ENCODE measurements at regions not wholly inside any gene's neighbourhood (a gene's known extent, or its start where the extent isn't known, plus 50 kb on each side); places are given as distances from the start of the nearest gene placed in this dataset.
A peak's percentile ranks its signal among the peaks of the same experiment; 100 is the strongest.

- intact Hi-C loops (cut with micrococcal nuclease; ENCODE audit: unreplicated experiment) = no loop called here
- Histone ChIP-seq H3K27ac (ENCODE audit: extremely low read length, insufficient read depth, low read length) (no peak overlapping the region), H3K9me3 (ENCODE audit: low read length) (no peaks in the 10 kb centered on the region), H3K36me3 (replicated peaks in 1 of 2; ENCODE audit: control insufficient read depth in 1 of 2, insufficient read depth in 2 of 2, low read length in 2 of 2) (no peaks in the 10 kb centered on the region), H3K4me2 (ENCODE audit: low read depth, low read length) (no peak overlapping the region), H3K9ac (ENCODE audit: insufficient read depth, low read depth, low read length) (no peak overlapping the region), H3K4me1 (ENCODE audit: insufficient read depth, low read length) (peaks cover 55% of the 10 kb centered on the region), H3K79me2 (ENCODE audit: insufficient read depth, low read length) (no peaks in the 10 kb centered on the region), H3K4me3 (replicated peaks in 1 of 3; ENCODE audit: insufficient read depth in 1 of 3, low read depth in 2 of 3, low read length in 3 of 3) (no peak overlapping the region), H3K27me3 (ENCODE audit: control insufficient read depth in 1 of 2, insufficient read depth in 2 of 2, low read length in 2 of 2) (no peaks in the 10 kb centered on the region), H2AFZ (ENCODE audit: low read length) (no peak overlapping the region), H4K20me1 (ENCODE audit: insufficient read depth, low read length) (no peaks in the 10 kb centered on the region)
- DNase-seq (ENCODE audit: low spot score) (no peak), FAIRE-seq (no peak), ATAC-seq (no peak)
- ChIA-PET POLR2A (interaction anchor here (7.9 kb wide), 1 partner anchor 57 kb away, joined by 74 read pairs; the partner anchor contains the start of gene RHOB), CTCF (ENCODE audit: low intra/inter-chr PET ratio, low total read pairs) (no interaction called here)
- BruUV-seq (replicated peaks) = no TSS peak
- in situ Hi-C loops (cut with HindIII; ENCODE audit: extremely low pct_ligation_motif_present, low pct_unique_long_range_greater_than_20kb) = no loop called here
- 0 out of 2 replicates have a peak, but pooled peaks have one; percentile 11 for TF ChIP-seq NR2F6 (IDR thresholded peaks at IDR 0.05)
- TF ChIP-seq NR2F6 (CRISPR knock-in tag; IDR thresholded peaks at IDR 0.05) = no peak
- no peak for TF ChIP-seq HNRNPUL1 (IDR thresholded peaks at IDR 0.05; ENCODE audit: low read depth, low read length)
These were observed 57.3 kb downstream of the RHOB start for GRCh38 chr2:20504174-20504573.

GRCh38 chr2:20506201-20506685, 59.4 kb downstream of the RHOB start:
- intact Hi-C loops (cut with micrococcal nuclease; ENCODE audit: unreplicated experiment) (loop anchor here (1.0 kb wide), 2 partner anchors 48 to 130 kb away; no protein-coding TSS in a partner anchor), in situ Hi-C loops (cut with HindIII; ENCODE audit: extremely low pct_ligation_motif_present, low pct_unique_long_range_greater_than_20kb) (no loop called here)
- ChIA-PET POLR2A (interaction anchor here (0.8 to 7.9 kb wide), 10 partner anchors 10 to 128 kb away, joined by 3 to 74 read pairs (median 6); partner anchors contain the start of gene RHOB), CTCF (ENCODE audit: low intra/inter-chr PET ratio, low total read pairs) (interaction anchor here (1.2 to 1.4 kb wide), 2 partner anchors 63 to 129 kb away, joined by 4 read pairs; no protein-coding TSS in a partner anchor)
- no peaks in the 10 kb centered on the region for H3K9me3 ChIP-seq (ENCODE audit: low read length)
- BruUV-seq (replicated peaks) = no TSS peak
- FAIRE-seq (peak; percentile 54), DNase-seq (ENCODE audit: low spot score) (peak; percentile 75), ATAC-seq (peak; percentile 66)
- peaks cover 67% of the 10 kb centered on the region for H3K4me1 ChIP-seq (ENCODE audit: insufficient read depth, low read length)
- H3K4me3 ChIP-seq (replicated peaks in 1 of 3; ENCODE audit: insufficient read depth in 1 of 3, low read depth in 2 of 3, low read length in 3 of 3) = no peak overlapping the region; a peak in 1 of 6 replicates
- H3K4me2 ChIP-seq (ENCODE audit: low read depth, low read length) = peak overlapping the region; percentile 44
- H3K27ac ChIP-seq (ENCODE audit: extremely low read length, insufficient read depth, low read length) = peak overlapping the region; percentile 10
- WGBS (ENCODE audit: low lambda C conversion rate) = 8% methylated on average over 4 of the region's 4 CpGs
- no peaks in the 10 kb centered on the region for H3K79me2 ChIP-seq (ENCODE audit: insufficient read depth, low read length)
- no peaks in the 10 kb centered on the region for H4K20me1 ChIP-seq (ENCODE audit: insufficient read depth, low read length)
- peak overlapping the region; percentile 18 for H2AFZ ChIP-seq (ENCODE audit: low read length)
- no peaks in the 10 kb centered on the region for H3K36me3 ChIP-seq (replicated peaks in 1 of 2; ENCODE audit: control insufficient read depth in 1 of 2, insufficient read depth in 2 of 2, low read length in 2 of 2)
- H3K9ac ChIP-seq (ENCODE audit: insufficient read depth, low read depth, low read length) = peak overlapping the region; percentile 16; the same call in 1 of the 2 replicates
- H3K27me3 ChIP-seq (ENCODE audit: control insufficient read depth in 1 of 2, insufficient read depth in 2 of 2, low read length in 2 of 2) = no peaks in the 10 kb centered on the region
- TF ChIP-seq IKZF4 (CRISPR knock-in tag; IDR thresholded peaks at IDR 0.05; ENCODE audit: borderline replicate concordance, low read depth, not compliant biosample characterization) = no peak
- no peak for TF ChIP-seq SMARCE1 (IDR thresholded peaks at IDR 0.05; ENCODE audit: borderline replicate concordance)
- no peak for TF ChIP-seq ZNF713 (CRISPR knock-in tag; IDR thresholded peaks at IDR 0.05)
- TF ChIP-seq MIER3 (CRISPR knock-in tag; IDR thresholded peaks at IDR 0.05; ENCODE audit: borderline replicate concordance) = no peak
- no peak for TF ChIP-seq ZNF232 (CRISPR knock-in tag; IDR thresholded peaks at IDR 0.05; ENCODE audit: borderline replicate concordance)
- TF ChIP-seq ZNF816 (CRISPR knock-in tag; IDR thresholded peaks at IDR 0.05; ENCODE audit: borderline replicate concordance) = no peak
- no peak for TF ChIP-seq ZNF318 (CRISPR knock-in tag; IDR thresholded peaks at IDR 0.05)
- no peak for TF ChIP-seq ZNF547 (CRISPR knock-in tag; IDR thresholded peaks at IDR 0.05)
- TF ChIP-seq ZNF12 (CRISPR knock-in tag; IDR thresholded peaks at IDR 0.05) = no peak

Measured in HepG2 (cell line).